ENCODE measurements at regions not wholly inside any gene's neighbourhood (a gene's known extent, or its start where the extent isn't known, plus 50 kb on each side); places are given as distances from the start of the nearest gene placed in this dataset.
A peak's percentile ranks its signal among the peaks of the same experiment; 100 is the strongest.
"Not testable (repeated sequence)": the region's sequence is repeated elsewhere in the genome, so short reads cannot be mapped to it uniquely, and the experiment has no call there.

- no peak for TF ChIP-seq POLR2A (IDR thresholded peaks at IDR 0.05; ENCODE audit: low read depth, low read length)
- DNase-seq (ENCODE audit: insufficient read length, low spot score), result no peak
- FAIRE-seq, result no peak
Observed at GRCh38 chr11:122604621-122605020, 50.9 kb upstream of the UBASH3B start.

GRCh38 chr11:122601141-122602125 lies 54.1 kb upstream of the UBASH3B start:
- DNase-seq (ENCODE audit: insufficient read length, low spot score) (no peak), FAIRE-seq (peak; percentile 84)
- no peak for TF ChIP-seq POLR2A (IDR thresholded peaks at IDR 0.05; ENCODE audit: low read depth, low read length)

- FAIRE-seq (no peak), DNase-seq (ENCODE audit: insufficient read length, low spot score) (no peak)
- no peak for TF ChIP-seq POLR2A (IDR thresholded peaks at IDR 0.05; ENCODE audit: low read depth, low read length)
Observed at GRCh38 chr11:122600290-122600689, 55.2 kb upstream of the UBASH3B start.

- TF ChIP-seq POLR2A (IDR thresholded peaks at IDR 0.05; ENCODE audit: low read depth, low read length), result no peak
- DNase-seq (ENCODE audit: insufficient read length, low spot score) (no peak), FAIRE-seq (no peak)
Observed at GRCh38 chr11:122599434-122599833, 56.1 kb upstream of the UBASH3B start.

GRCh38 chr11:122598971-122599370 lies 56.6 kb upstream of the UBASH3B start:
- FAIRE-seq, result no peak
- no peak for DNase-seq (ENCODE audit: insufficient read length, low spot score)
- no peak for TF ChIP-seq POLR2A (IDR thresholded peaks at IDR 0.05; ENCODE audit: low read depth, low read length)

GRCh38 chr11:122597511-122597910 lies 58.0 kb upstream of the UBASH3B start:
- no peak for FAIRE-seq
- DNase-seq (ENCODE audit: insufficient read length, low spot score), result no peak
- TF ChIP-seq POLR2A (IDR thresholded peaks at IDR 0.05; ENCODE audit: low read depth, low read length), result no peak

- no peak for TF ChIP-seq POLR2A (IDR thresholded peaks at IDR 0.05; ENCODE audit: low read depth, low read length)
Observed at GRCh38 chr11:122594986-122595645, 60.4 kb upstream of the UBASH3B start.

GRCh38 chr11:122593473-122594420 lies 61.8 kb upstream of the UBASH3B start:
- DNase-seq (ENCODE audit: insufficient read length, low spot score), result no peak
- no peak for FAIRE-seq
- TF ChIP-seq POLR2A (IDR thresholded peaks at IDR 0.05; ENCODE audit: low read depth, low read length), result no peak

More at GRCh38 chr11:122594986-122595645, 60.4 kb upstream of the UBASH3B start:
- DNase-seq (ENCODE audit: insufficient read length, low spot score), result no peak
- no peak for FAIRE-seq

- DNase-seq (ENCODE audit: insufficient read length, low spot score), result no peak
- TF ChIP-seq POLR2A (IDR thresholded peaks at IDR 0.05; ENCODE audit: low read depth, low read length), result no peak
- FAIRE-seq, result no peak
Observed at GRCh38 chr11:122592641-122593040, 62.9 kb upstream of the UBASH3B start.

GRCh38 chr11:122584670-122585069 lies 70.9 kb upstream of the UBASH3B start:
- FAIRE-seq (no peak), DNase-seq (ENCODE audit: insufficient read length, low spot score) (no peak)
- no peak for TF ChIP-seq POLR2A (IDR thresholded peaks at IDR 0.05; ENCODE audit: low read depth, low read length)

GRCh38 chr11:122580071-122580470 lies 75.5 kb upstream of the UBASH3B start:
- FAIRE-seq; DNase-seq (ENCODE audit: insufficient read length, low spot score): not testable (repeated sequence)

GRCh38 chr11:122578171-122578825 lies 77.2 kb upstream of the UBASH3B start:
- no peak for TF ChIP-seq POLR2A (IDR thresholded peaks at IDR 0.05; ENCODE audit: low read depth, low read length)
- no peak for FAIRE-seq

GRCh38 chr11:122572592-122572991 lies 82.9 kb upstream of the UBASH3B start:
- DNase-seq (ENCODE audit: insufficient read length, low spot score) (no peak), FAIRE-seq (no peak)
- TF ChIP-seq POLR2A (IDR thresholded peaks at IDR 0.05; ENCODE audit: low read depth, low read length), result no peak

More at GRCh38 chr11:122578171-122578825, 77.2 kb upstream of the UBASH3B start:
- no peak for DNase-seq (ENCODE audit: insufficient read length, low spot score)
